ENCODE measurements at regions not wholly inside any gene's neighbourhood (a gene's known extent, or its start where the extent isn't known, plus 50 kb on each side); places are given as distances from the start of the nearest gene placed in this dataset.
"Not testable (repeated sequence)": the region's sequence is repeated elsewhere in the genome, so short reads cannot be mapped to it uniquely, and the experiment has no call there.

- Mint-ChIP-seq H3K4me3 (no peak overlapping the region), H3K4me1 (no peaks in the 10 kb centered on the region), H3K27ac (no peak overlapping the region), H3K36me3 (no peaks in the 10 kb centered on the region), H3K9me3 (peaks cover 3% of the 10 kb centered on the region), H3K27me3 (no peaks in the 10 kb centered on the region)
- no peak for DNase-seq
Measured at GRCh38 chr5:25160891-25161290, 516.1 kb upstream of the CDH10 start.

- H3K4me3 Mint-ChIP-seq, result no peak overlapping the region
- no peaks in the 10 kb centered on the region for H3K4me1 Mint-ChIP-seq
- DNase-seq, result no peak
- H3K9me3 Mint-ChIP-seq, result peaks cover 6% of the 10 kb centered on the region
- H3K27ac Mint-ChIP-seq, result no peak overlapping the region
- H3K36me3 Mint-ChIP-seq, result no peaks in the 10 kb centered on the region
- H3K27me3 Mint-ChIP-seq, result no peaks in the 10 kb centered on the region
Measured at GRCh38 chr5:25150819-25151218, 506.0 kb upstream of the CDH10 start.

- H3K27me3 Mint-ChIP-seq, result no peaks in the 10 kb centered on the region
- no peaks in the 10 kb centered on the region for H3K36me3 Mint-ChIP-seq
- H3K27ac Mint-ChIP-seq, result no peak overlapping the region
- DNase-seq, result no peak
- no peaks in the 10 kb centered on the region for H3K4me1 Mint-ChIP-seq
- H3K4me3 Mint-ChIP-seq, result no peak overlapping the region
- H3K9me3 Mint-ChIP-seq, result peaks cover 5% of the 10 kb centered on the region
Measured at GRCh38 chr5:25128606-25129005, 483.8 kb upstream of the CDH10 start.

GRCh38 chr5:25119650-25120049 is 474.9 kb upstream of the CDH10 start:
- Mint-ChIP-seq H3K4me1 (no peaks in the 10 kb centered on the region), H3K4me3 (no peak overlapping the region), H3K27ac (no peak overlapping the region), H3K9me3 (peaks cover 3% of the 10 kb centered on the region), H3K36me3 (no peaks in the 10 kb centered on the region), H3K27me3 (no peaks in the 10 kb centered on the region)
- DNase-seq, result no peak

- peaks cover 8% of the 10 kb centered on the region for H3K9me3 Mint-ChIP-seq
- H3K36me3 Mint-ChIP-seq, result no peaks in the 10 kb centered on the region
- no peak overlapping the region for H3K4me3 Mint-ChIP-seq
- DNase-seq, result no peak
- no peaks in the 10 kb centered on the region for H3K27me3 Mint-ChIP-seq
- no peak overlapping the region for H3K27ac Mint-ChIP-seq
- H3K4me1 Mint-ChIP-seq, result no peaks in the 10 kb centered on the region
Measured at GRCh38 chr5:25107853-25108252, 463.1 kb upstream of the CDH10 start.

GRCh38 chr5:25099538-25099937 is 454.8 kb upstream of the CDH10 start:
- H3K4me3 Mint-ChIP-seq, result no peak overlapping the region

GRCh38 chr5:25095261-25095660 is 450.5 kb upstream of the CDH10 start:
- Mint-ChIP-seq H3K36me3 (no peaks in the 10 kb centered on the region), H3K4me3 (no peak overlapping the region), H3K9me3 (no peaks in the 10 kb centered on the region), H3K27ac (no peak overlapping the region), H3K4me1 (no peaks in the 10 kb centered on the region), H3K27me3 (no peaks in the 10 kb centered on the region)
- DNase-seq, result no peak

More at GRCh38 chr5:25099538-25099937, 454.8 kb upstream of the CDH10 start:
- H3K9me3 Mint-ChIP-seq, result peaks cover 3% of the 10 kb centered on the region
- H3K4me1 Mint-ChIP-seq, result no peaks in the 10 kb centered on the region
- no peaks in the 10 kb centered on the region for H3K36me3 Mint-ChIP-seq
- no peak for DNase-seq
- H3K27me3 Mint-ChIP-seq, result no peaks in the 10 kb centered on the region
- H3K27ac Mint-ChIP-seq, result no peak overlapping the region

- H3K27me3 Mint-ChIP-seq, result no peaks in the 10 kb centered on the region
- no peak overlapping the region for H3K27ac Mint-ChIP-seq
- no peak for DNase-seq
- no peaks in the 10 kb centered on the region for H3K36me3 Mint-ChIP-seq
- H3K9me3 Mint-ChIP-seq, result no peaks in the 10 kb centered on the region
- no peaks in the 10 kb centered on the region for H3K4me1 Mint-ChIP-seq
- no peak overlapping the region for H3K4me3 Mint-ChIP-seq
Measured at GRCh38 chr5:25094219-25094618, 449.4 kb upstream of the CDH10 start.

GRCh38 chr5:25091921-25092320 is 447.1 kb upstream of the CDH10 start:
- no peak for DNase-seq
- Mint-ChIP-seq H3K36me3 (no peaks in the 10 kb centered on the region), H3K27ac (no peak overlapping the region), H3K4me1 (no peaks in the 10 kb centered on the region), H3K27me3 (no peaks in the 10 kb centered on the region), H3K9me3 (no peaks in the 10 kb centered on the region), H3K4me3 (no peak overlapping the region)

- Mint-ChIP-seq H3K4me1 (no peaks in the 10 kb centered on the region), H3K4me3 (no peak overlapping the region), H3K36me3 (no peaks in the 10 kb centered on the region), H3K27me3 (no peaks in the 10 kb centered on the region), H3K27ac (no peak overlapping the region), H3K9me3 (no peaks in the 10 kb centered on the region)
- DNase-seq, result no peak
Measured at GRCh38 chr5:25090854-25091253, 446.1 kb upstream of the CDH10 start.

- Mint-ChIP-seq H3K4me1 (no peaks in the 10 kb centered on the region), H3K9me3 (peaks cover 2% of the 10 kb centered on the region), H3K27ac (no peak overlapping the region), H3K27me3 (no peaks in the 10 kb centered on the region), H3K36me3 (no peaks in the 10 kb centered on the region), H3K4me3 (no peak overlapping the region)
- DNase-seq, result no peak
Measured at GRCh38 chr5:25090275-25090674, 445.5 kb upstream of the CDH10 start.

GRCh38 chr5:25088689-25089088 is 443.9 kb upstream of the CDH10 start:
- not testable (repeated sequence) for DNase-seq, H3K4me3 Mint-ChIP-seq, H3K27me3 Mint-ChIP-seq, H3K27ac Mint-ChIP-seq, H3K9me3 Mint-ChIP-seq, H3K36me3 Mint-ChIP-seq, H3K4me1 Mint-ChIP-seq

- H3K36me3 Mint-ChIP-seq, H3K9me3 Mint-ChIP-seq, H3K4me1 Mint-ChIP-seq, DNase-seq, H3K27me3 Mint-ChIP-seq, H3K27ac Mint-ChIP-seq, H3K4me3 Mint-ChIP-seq: not testable (repeated sequence)
Measured at GRCh38 chr5:25083261-25083660, 438.5 kb upstream of the CDH10 start.

GRCh38 chr5:25066239-25066638 is 421.5 kb upstream of the CDH10 start:
- DNase-seq, result no peak
- no peak overlapping the region for H3K27ac Mint-ChIP-seq
- no peaks in the 10 kb centered on the region for H3K36me3 Mint-ChIP-seq
- no peaks in the 10 kb centered on the region for H3K4me1 Mint-ChIP-seq
- peaks cover 5% of the 10 kb centered on the region for H3K9me3 Mint-ChIP-seq
- no peak overlapping the region for H3K4me3 Mint-ChIP-seq
- H3K27me3 Mint-ChIP-seq, result no peaks in the 10 kb centered on the region

- no peaks in the 10 kb centered on the region for H3K4me1 Mint-ChIP-seq
Measured at GRCh38 chr5:25064306-25064705, 419.5 kb upstream of the CDH10 start.

GRCh38 chr5:25060575-25060974 is 415.8 kb upstream of the CDH10 start:
- Mint-ChIP-seq H3K4me1 (no peaks in the 10 kb centered on the region), H3K27ac (no peak overlapping the region), H3K27me3 (no peaks in the 10 kb centered on the region), H3K36me3 (no peaks in the 10 kb centered on the region), H3K4me3 (no peak overlapping the region), H3K9me3 (peaks cover 7% of the 10 kb centered on the region)
- DNase-seq, result no peak

More at GRCh38 chr5:25064306-25064705, 419.5 kb upstream of the CDH10 start:
- Mint-ChIP-seq H3K4me3 (no peak overlapping the region), H3K27ac (no peak overlapping the region), H3K9me3 (peaks cover 5% of the 10 kb centered on the region), H3K27me3 (no peaks in the 10 kb centered on the region), H3K36me3 (no peaks in the 10 kb centered on the region)
- DNase-seq, result no peak

GRCh38 chr5:25056836-25057235 is 412.1 kb upstream of the CDH10 start:
- no peaks in the 10 kb centered on the region for H3K27me3 Mint-ChIP-seq
- no peak overlapping the region for H3K4me3 Mint-ChIP-seq
- H3K36me3 Mint-ChIP-seq, result no peaks in the 10 kb centered on the region
- no peak for DNase-seq
- no peak overlapping the region for H3K27ac Mint-ChIP-seq
- H3K9me3 Mint-ChIP-seq, result peaks cover 7% of the 10 kb centered on the region
- no peaks in the 10 kb centered on the region for H3K4me1 Mint-ChIP-seq

All from activated naive CD8-positive, alpha-beta T cell treated with anti-CD3 and anti-CD28 coated beads for 36 hours (primary cell).